ENCODE measurements at regions not wholly inside any gene's neighbourhood (a gene's known extent, or its start where the extent isn't known, plus 50 kb on each side); places are given as distances from the start of the nearest gene placed in this dataset.
"Not testable (repeated sequence)": the region's sequence is repeated elsewhere in the genome, so short reads cannot be mapped to it uniquely, and the experiment has no call there.

GRCh38 chr18:42545825-42546224, 569.7 kb downstream of the RIT2 start:
- no peak for DNase-seq (ENCODE audit: low read depth in 2 of 2)

- no peak for DNase-seq (ENCODE audit: low read depth in 2 of 2)
Measured at GRCh38 chr18:42548493-42548892, 567.0 kb downstream of the RIT2 start.

DNA sequence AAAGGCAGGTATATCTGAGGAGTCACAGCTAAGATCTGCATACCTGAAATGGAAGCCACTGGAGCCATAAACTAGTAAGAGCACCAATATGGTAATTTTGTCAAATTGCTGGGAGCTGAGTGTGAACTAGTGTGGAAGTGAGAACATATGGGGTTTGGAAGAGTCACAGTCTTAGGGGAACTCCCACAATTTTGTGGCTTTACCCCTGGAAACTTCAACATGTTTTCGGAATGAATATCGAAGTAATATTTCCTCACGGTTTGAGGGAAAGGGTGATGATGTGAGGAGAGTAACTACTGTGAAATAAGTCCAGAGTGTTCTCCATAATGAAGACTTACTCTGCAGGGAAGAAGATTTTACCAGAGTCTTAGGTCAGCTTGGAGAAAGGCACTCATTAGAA, 565.9 kb downstream of the RIT2 start:
- no peak for DNase-seq (ENCODE audit: low read depth in 2 of 2)

GRCh38 chr18:42552559-42552958, 562.9 kb downstream of the RIT2 start:
- DNase-seq (ENCODE audit: low read depth in 2 of 2): not testable (repeated sequence)

GRCh38 chr18:42559069-42559690, 556.3 kb downstream of the RIT2 start:
- DNase-seq (ENCODE audit: low read depth in 2 of 2): no peak

- DNase-seq (ENCODE audit: low read depth in 2 of 2): no peak
Measured at GRCh38 chr18:42561521-42561920, 554.0 kb downstream of the RIT2 start.

GRCh38 chr18:42563995-42564394, 551.5 kb downstream of the RIT2 start:
- DNase-seq (ENCODE audit: low read depth in 2 of 2): no peak

GRCh38 chr18:42564761-42565160, 550.7 kb downstream of the RIT2 start:
- no peak for DNase-seq (ENCODE audit: low read depth in 2 of 2)

DNA sequence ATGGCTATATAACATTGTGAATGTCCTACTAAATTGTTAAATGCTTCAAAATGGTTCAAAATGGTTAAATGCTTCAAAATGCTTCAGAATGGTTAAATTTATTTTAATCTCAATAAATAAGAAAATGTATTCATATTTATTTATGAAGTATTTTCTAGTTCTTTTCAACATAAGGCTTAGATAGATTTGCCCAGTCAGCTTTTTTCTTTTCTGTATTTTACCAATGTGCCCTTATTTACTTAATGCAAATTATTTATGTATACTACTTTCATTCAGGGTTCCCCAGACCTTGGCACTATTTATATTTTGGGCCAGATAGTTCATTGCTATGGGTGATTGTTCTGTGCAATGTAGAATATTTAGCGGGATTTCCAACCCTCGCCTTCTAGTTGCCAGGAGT, 546.7 kb downstream of the RIT2 start:
- no peak for DNase-seq (ENCODE audit: low read depth in 2 of 2)

DNA sequence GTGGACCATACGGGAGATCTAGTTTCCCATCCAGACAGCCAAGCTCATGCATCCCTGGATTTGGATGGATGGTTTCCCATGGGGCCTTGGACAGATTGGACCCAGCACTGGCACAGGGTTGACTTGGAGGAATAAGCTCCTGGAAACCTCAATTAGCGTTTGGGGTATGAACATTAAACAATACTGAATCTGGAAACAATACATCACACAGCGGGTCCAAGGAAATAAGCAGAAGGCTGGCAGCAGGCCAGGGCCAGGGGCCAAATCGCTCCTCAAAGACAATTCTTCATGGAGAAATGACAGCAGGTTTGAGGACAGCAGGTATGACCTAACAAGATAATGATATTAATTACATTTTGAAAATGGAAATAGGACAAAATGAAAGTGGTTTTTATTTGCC, 540.6 kb downstream of the RIT2 start:
- DNase-seq (ENCODE audit: low read depth in 2 of 2): no peak

GRCh38 chr18:42576124-42576523, 539.4 kb downstream of the RIT2 start:
- no peak for DNase-seq (ENCODE audit: low read depth in 2 of 2)

- no peak for DNase-seq (ENCODE audit: low read depth in 2 of 2)
Measured at GRCh38 chr18:42578792-42579191, 536.7 kb downstream of the RIT2 start.

GRCh38 chr18:42582266-42582665, 533.2 kb downstream of the RIT2 start:
- no peak for DNase-seq (ENCODE audit: low read depth in 2 of 2)

DNA sequence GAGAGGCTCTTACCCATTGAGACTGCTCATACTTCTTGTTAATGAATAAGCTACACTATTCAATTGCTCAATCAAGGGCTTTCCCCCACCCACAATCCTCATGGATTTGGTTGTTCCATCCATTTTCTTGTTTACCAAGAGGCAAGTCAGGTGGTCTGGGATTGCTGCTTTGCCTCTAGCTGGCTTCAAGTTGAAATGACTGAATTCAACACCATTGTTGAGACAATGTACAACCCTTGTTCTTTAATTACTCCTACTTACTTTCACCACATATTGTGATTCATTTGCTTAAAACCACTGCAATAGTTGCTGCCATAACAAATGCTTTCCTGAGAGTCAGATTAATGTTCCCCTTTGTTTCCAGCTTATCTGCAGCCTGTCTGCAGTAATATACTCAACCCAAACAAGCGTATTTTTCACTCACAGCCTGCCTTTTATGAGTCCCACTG, 532.2 kb downstream of the RIT2 start:
- no peak for DNase-seq (ENCODE audit: low read depth in 2 of 2)

GRCh38 chr18:42586601-42587000, 528.9 kb downstream of the RIT2 start:
- no peak for DNase-seq (ENCODE audit: low read depth in 2 of 2)

- DNase-seq (ENCODE audit: low read depth in 2 of 2): no peak
Measured at GRCh38 chr18:42588786-42589185, 526.7 kb downstream of the RIT2 start.

GRCh38 chr18:42604820-42605219, 510.7 kb downstream of the RIT2 start:
- DNase-seq (ENCODE audit: low read depth in 2 of 2): no peak

DNA sequence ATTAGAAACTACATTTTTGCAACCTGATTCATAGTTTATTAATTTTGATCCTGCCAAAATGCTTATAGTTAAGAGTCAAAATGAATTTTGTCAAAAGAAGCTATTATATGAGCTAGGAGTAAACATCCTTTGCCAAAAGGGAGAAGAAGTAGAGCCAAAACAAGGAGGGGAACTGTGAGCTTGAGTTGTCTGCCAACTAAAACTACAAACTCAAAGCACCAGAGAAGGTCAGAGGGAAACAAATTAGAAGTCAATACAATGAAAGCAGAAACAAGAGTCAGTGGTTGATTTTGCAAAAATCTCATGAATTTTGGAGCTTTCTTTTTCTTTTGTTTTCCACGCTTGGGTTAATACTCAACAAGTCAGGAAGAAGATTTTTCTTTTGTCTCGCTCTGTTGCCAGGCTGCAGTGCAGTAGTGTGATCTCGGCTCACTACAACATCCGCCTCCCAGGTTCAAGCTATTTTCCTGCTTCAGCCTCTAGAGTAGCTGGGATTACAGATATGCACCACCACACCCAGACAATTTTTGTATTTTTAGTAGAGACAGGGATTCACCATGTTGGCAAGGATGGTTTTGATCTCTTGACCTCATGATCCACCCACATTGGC, 508.5 kb downstream of the RIT2 start:
- DNase-seq (ENCODE audit: low read depth in 2 of 2): no peak

DNA sequence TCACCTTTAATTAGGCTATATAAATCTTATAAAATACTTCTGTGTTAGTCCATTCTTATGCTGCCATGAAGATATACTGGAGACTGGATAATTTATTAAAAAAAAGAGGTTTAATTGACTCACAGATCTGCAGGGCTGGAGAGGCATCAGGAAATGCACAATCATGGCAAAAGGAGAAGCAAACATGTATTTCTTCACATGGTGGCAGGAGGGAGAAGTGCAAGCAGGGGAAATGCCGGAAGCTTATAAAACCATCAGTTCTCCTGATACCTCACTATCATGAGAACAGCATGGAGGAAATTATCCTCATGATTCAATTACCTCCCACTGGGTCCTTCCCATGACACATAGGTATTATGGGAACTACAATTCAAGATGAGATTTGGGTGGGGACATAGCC, 504.4 kb downstream of the RIT2 start:
- no peak for DNase-seq (ENCODE audit: low read depth in 2 of 2)

DNA sequence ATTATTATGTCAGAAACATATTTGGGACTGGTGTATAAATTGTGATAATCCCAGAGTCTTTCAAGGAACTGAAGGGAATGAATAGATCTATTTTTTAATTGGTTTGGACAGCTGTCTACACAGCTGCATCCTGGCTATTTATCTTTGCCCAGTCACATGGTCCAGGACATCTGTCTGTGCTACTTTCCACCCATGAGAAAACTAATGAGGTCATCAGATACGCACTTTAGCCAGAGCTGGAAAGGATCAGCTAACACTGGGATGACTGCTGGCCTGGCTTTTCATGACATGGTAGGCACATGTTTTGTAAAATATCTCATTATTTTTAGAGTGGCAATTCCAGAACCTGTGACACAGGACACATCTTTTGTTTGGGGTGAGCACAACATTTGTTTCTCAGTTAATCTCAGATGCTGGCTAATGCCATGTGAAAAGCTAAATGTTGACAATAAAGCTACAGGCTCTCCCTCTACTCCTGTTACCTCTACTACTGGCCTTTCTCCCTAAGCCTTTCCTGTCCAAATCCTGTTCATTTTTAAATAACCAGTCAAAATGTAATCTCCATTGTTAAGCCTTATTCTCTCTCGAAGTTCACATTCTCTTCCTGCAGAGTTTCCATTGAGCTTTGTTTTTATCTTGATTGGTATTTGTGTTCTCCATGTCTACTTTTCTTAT, 500.7 kb downstream of the RIT2 start:
- DNase-seq (ENCODE audit: low read depth in 2 of 2): no peak

- DNase-seq (ENCODE audit: low read depth in 2 of 2): no peak
Measured at GRCh38 chr18:42617221-42617620, 498.3 kb downstream of the RIT2 start.

- DNase-seq (ENCODE audit: low read depth in 2 of 2): no peak
Measured at GRCh38 chr18:42619771-42620170, 495.7 kb downstream of the RIT2 start.

- DNase-seq (ENCODE audit: low read depth in 2 of 2): no peak
Measured at GRCh38 chr18:42620657-42621056, 494.8 kb downstream of the RIT2 start.

All from stimulated activated CD8-positive, alpha-beta memory T cell treated with anti-CD3 and anti-CD28 coated beads, Interleukin-7, amount 100 ng/mL, for 1 hour (primary cell).